HG02798 (cell line): ENCODE measurements at regions not wholly inside any gene's neighbourhood (a gene's known extent, or its start where the extent isn't known, plus 50 kb on each side); places are given as distances from the start of the nearest gene placed in this dataset.

Experiments used
- ATAC-seq: cut with Tn5 transposase; IDR thresholded peaks from one replicate; pipeline ENCODE4 v1.9.1; 2021; ENCODE audit warnings: mild to moderate bottlenecking; ENCODE audit not compliant: unreplicated experiment, poor library complexity

GRCh38 chr17:71378741-71379140 lies 742.1 kb upstream of the SOX9 start:
- no peak for ATAC-seq

GRCh38 chr17:71379512-71379911 lies 741.3 kb upstream of the SOX9 start:
- ATAC-seq, result no peak

DNA sequence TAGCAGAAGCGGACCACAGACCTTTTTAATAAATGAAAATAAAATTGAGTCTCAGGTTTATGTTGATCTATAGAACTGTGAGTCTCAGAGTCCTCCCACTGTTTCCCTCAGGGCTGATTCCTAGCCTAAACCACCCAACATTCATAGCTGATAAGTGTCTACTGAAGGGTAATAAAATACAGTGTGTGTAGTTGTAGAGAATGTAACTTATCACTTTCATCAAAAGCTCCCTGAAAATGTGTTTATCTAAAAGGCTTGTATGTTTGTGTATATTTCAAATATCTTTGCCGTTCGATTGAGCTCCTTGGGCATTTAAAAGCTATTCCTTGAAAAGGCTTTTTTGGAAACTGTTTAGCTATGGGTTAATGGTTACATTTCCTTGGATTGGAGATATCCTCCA lies 740.3 kb upstream of the SOX9 start:
- ATAC-seq, result no peak

DNA sequence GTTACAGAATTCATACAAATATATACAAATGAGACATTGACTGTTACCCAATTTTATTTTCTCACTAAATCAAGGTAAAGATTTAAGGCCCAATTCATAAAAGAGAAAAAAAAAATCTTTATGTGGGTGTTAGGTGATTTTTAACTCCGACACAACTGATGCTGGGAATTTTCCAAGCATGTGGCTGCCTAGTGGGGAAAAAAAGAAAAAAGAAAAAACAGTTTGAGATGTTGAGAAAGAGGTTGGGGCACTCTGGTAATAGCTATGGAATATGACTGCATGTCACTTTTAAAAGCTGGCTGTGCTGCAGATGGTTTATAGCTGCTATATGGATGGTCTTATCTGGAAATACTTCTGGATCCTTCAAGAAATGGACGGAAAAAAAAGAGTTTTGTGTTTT lies 739.9 kb upstream of the SOX9 start:
- ATAC-seq, result no peak

DNA sequence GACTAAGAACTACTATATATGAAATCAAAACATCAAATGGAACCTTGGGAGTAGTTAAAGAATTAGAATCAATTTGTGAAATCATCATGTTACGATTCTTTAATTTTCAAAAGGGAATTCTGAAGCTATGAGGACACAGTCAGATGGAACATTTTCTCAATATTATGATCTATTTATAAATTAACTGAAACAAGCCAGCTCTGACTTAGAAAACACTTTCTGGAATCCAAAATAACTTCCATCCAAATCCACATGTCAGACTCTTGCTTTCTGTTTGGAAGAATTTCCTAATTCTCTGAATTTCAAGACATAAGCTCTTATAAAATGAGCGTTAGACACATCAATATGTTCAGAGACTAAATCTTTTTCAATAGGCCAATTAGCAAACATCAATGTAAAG lies 737.7 kb upstream of the SOX9 start:
- no peak for ATAC-seq

DNA sequence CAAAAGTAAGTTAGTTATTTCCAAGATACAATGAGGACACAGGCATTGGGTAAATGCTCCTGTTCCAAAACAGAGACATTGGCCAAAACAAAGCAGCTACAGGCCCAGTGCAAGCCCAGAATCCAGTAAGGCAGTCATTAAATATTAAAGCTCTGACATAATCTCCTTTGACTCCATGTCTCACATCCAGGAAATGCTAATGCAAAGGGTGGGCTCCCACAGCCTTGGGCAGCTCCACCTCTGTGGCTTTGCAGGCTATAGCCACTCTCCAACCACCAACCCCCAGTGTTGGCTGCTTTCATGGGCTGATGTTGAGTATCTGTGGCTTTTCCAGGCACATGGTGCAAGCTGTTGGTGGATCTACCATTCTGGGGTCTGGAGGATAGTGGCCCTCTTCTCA lies 733.4 kb upstream of the SOX9 start:
- no peak for ATAC-seq

- no peak for ATAC-seq
Observed at GRCh38 chr17:71392715-71393567, 727.9 kb upstream of the SOX9 start.

DNA sequence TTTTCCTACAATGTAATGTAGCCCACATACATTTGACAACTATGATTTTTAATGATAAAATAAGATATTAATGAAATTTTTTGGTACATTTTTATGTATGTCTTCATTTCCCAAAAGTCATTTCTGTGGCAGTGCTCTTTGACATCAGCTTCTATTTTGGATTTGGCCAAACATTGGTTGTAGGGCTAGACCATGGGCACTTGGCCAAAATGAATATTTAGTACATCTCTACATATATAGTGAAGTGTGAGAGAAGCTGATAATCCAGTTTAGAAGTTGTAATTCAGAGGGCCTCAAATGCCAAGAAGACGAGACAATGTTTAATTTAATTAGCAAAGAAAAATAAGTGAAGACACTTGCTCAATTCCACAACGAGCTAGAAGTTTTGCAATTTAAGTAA lies 724.9 kb upstream of the SOX9 start:
- no peak for ATAC-seq

- ATAC-seq, result no peak
Observed at GRCh38 chr17:71396711-71397110, 724.1 kb upstream of the SOX9 start.

DNA sequence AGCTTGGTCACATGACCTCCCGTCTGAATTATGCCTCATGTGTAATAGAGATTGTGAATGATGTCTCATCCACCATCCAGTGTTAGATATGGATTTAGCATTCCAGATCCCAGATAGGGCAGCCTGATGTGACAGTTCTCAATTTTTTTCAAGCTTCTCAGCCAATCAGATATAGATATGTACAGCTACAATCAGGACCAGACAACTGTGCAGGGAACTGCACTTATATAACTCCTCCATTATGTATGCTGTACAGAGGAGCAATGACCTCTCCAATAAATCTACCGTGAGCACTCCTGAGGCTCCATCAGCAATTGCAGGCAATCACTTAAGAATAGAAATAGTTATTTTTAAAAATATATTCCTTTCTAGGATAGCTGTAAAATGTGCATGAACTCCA lies 722.8 kb upstream of the SOX9 start:
- no peak for ATAC-seq

DNA sequence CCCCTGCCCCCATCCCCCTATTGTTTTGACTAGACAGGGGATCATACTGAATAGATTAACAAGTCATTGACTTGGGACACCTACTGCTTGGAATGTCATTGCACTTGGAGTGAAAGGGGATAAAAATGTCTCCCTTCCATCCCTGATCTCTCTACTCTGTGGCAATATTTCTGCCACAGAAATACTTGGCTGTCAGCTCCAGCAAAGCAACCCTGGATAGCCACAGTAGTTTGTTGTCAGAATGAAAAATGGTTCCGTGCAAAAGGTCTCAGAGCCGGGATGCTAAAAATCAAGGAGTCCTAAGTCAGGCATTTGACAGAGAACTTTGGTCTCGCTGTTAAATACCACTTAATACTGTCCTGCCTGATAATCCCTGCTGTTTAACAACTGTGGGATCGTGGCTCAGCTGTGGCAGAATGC lies 722.0 kb upstream of the SOX9 start:
- no peak for ATAC-seq

DNA sequence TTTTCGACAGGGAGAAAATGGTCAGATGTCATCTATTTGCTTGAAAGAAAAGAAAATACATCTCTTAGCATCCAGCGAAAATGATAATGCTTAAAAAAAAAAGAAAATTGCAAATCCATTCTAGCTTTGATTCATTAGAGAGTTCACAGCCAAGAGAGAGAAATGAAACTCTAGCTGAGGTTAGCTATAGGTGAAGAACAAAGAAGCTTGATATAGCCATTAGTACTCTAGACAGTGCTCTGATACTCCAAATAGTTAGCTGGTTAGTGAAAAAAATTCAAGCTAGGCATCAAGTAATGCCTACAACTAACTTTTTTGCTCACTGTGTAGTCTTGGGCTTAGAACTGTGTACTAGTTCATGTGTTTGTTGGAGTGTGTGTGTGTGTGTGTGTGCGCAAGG lies 721.6 kb upstream of the SOX9 start:
- ATAC-seq, result no peak

DNA sequence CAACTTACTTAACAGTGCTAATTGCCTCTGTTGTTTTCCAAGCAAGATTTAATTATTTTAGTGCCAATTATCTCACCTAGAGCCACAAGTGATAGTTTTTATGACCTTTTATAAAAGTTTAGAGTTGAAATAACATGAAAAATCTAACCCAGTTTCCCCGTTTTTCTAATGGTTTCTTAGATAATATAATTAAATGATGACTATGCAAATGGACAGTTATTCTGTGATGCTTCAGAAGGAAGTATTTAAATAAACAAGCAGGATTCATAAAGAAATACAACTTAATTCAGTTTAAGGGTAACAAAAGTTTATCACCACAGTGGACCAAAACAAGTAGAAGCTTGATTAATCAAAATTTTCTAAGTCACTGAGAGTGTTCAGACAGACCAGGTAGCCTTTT lies 721.2 kb upstream of the SOX9 start:
- ATAC-seq, result no peak

- ATAC-seq, result no peak
Observed at GRCh38 chr17:71402007-71402406, 718.8 kb upstream of the SOX9 start.

GRCh38 chr17:71402661-71403141 lies 718.1 kb upstream of the SOX9 start:
- no peak for ATAC-seq

GRCh38 chr17:71405101-71405500 lies 715.7 kb upstream of the SOX9 start:
- no peak for ATAC-seq

GRCh38 chr17:71407981-71408380 lies 712.8 kb upstream of the SOX9 start:
- ATAC-seq, result no peak

- ATAC-seq, result no peak
Observed at GRCh38 chr17:71409137-71409536, 711.7 kb upstream of the SOX9 start.

DNA sequence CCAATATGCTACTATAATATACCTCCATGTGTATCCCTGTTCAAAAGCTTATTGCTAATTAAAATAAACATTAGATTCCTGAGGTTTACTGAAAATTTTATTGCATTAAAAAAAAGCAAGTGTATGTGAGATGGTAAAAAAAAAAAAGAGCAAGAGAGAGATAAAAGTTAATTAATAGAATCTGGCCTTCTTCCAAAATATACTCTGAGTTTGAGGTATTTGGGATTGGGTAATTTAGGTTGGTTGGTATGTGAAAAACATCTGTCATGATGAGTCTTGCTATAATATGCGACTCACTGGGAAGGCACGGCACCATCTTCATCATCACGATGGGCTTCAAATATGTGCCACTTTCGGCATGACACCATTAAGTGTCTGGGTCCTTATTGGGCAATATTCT lies 711.1 kb upstream of the SOX9 start:
- ATAC-seq, result no peak

DNA sequence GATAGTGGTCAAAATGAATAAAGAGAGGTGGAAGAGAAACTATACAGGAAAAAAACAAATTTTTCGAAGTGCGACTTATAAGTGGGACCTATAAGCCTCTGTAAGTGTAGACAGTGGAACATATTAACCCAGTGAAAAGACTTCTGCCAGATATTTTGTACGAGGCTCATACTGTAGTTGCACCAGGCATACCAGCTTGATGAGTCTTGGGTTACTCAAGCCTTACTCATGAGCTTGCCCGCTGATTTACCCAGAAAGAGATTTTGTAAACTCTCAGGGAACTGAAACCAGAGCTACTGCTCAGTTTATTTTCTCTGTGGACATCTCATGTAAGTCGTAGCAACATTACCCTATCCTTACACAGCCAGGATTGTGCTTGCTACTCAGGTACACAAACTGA lies 708.0 kb upstream of the SOX9 start:
- ATAC-seq, result no peak

DNA sequence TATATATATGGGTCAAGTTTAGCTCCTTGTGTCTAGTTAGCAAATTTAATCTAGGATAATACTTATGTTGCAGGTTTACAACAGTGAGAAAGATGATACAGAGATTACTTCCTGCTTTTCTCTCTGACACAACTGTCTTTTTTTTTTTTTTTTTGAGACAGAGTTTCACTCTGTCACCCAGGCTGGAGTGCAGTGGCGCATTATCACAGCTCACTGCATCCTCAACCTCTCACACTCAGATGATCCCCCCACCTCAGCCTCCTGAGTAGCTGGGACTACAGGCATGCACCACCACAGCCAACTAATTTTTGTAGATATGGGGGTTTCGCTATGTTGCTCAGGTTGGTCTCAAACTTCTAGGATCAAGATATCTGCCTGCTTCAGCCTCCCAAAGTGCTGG lies 706.9 kb upstream of the SOX9 start:
- ATAC-seq, result no peak

DNA sequence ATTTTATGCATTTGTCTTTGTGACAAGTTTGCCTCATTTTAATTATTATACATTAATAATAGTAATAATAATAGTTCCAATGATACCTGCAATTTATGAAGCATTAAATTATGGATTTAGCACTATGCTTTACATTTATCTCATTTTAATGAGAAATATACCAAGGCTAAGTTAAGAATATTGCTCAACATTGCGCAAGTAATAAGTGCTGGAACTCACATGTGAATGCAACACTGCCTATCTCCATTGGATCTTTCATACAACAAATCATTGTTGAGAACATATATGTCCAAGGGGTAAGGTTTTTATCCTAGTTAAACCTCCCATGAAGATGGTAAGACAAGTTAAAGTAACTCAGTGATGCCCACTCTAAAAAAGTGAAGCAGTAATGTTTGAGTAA lies 703.7 kb upstream of the SOX9 start:
- no peak for ATAC-seq
